GM18867 (cell line): ENCODE measurements at regions not wholly inside any gene's neighbourhood (a gene's known extent, or its start where the extent isn't known, plus 50 kb on each side); places are given as distances from the start of the nearest gene placed in this dataset.
"Not testable (repeated sequence)": the region's sequence is repeated elsewhere in the genome, so short reads cannot be mapped to it uniquely, and the experiment has no call there.

Experiments
- ATAC-seq: cut with Tn5 transposase; IDR thresholded peaks from one replicate; pipeline ENCODE4 v1.9.1; 2021; ENCODE audit warnings: mild to moderate bottlenecking, moderate library complexity; ENCODE audit not compliant: unreplicated experiment

GRCh38 chr4:79850626-79851025 is 222.4 kb downstream of the ANTXR2 start:
- no peak for ATAC-seq

DNA sequence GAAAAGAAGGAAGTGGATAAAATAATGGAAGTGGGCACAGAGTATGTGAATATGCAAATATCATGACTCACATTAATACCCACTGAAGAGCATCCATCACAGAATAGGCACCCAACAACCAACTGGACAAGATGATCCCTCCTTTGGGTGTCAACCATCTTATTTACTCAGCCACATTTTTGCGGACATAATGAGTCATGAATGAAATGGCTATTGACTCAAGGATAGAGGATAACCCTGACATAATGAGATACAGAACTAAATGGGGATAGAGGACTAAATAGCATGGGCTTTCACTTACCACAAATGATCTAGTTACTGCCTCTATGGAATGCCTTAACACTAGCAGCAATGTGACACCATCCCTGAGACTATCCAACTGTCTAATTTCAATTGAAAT is 224.7 kb downstream of the ANTXR2 start:
- no peak for ATAC-seq

DNA sequence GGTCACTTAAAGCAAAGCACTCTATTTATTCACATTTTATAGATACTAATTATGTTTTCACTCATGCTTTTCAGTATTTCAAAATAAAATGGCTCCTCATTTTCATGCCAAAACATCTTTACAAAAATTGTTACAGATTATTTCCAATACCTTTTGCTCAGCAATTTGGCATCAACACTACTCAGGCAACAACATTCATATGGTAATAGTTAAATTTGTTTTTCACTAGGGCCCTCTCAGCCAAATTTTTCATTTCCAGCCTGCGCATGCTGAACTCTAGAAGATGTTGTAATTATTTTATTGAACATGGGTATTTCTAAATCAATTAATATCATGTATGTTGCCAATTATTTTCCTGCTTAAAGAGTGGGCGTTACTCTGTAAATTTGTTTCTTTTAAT is 225.6 kb downstream of the ANTXR2 start:
- no peak for ATAC-seq

DNA sequence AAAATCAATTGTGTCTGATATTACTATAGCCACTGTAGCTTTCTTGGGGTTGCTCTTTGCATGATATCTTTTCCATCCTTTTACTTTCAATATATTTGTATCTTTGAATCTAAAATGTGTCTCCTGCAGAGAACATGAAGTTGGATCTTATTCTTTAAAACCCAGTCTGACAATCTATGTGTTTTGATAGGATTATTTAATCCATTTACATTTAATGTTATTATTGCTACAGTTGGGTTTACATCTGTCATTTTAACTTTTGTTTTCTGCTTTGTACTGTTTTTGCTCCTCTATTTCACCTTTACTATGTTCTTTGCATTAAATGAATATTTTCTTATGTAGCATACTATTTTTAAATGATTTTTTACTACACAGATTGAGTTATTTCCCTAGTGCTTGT is 230.9 kb downstream of the ANTXR2 start:
- ATAC-seq = no peak

- ATAC-seq = no peak
These were observed 239.2 kb downstream of the ANTXR2 start for GRCh38 chr4:79833857-79834256.

- ATAC-seq = no peak
These were observed 241.1 kb downstream of the ANTXR2 start for GRCh38 chr4:79831701-79832514.

- ATAC-seq = no peak
These were observed 241.9 kb downstream of the ANTXR2 start for GRCh38 chr4:79831119-79831528.

- no peak for ATAC-seq
These were observed 245.7 kb downstream of the ANTXR2 start for GRCh38 chr4:79827283-79827682.

DNA sequence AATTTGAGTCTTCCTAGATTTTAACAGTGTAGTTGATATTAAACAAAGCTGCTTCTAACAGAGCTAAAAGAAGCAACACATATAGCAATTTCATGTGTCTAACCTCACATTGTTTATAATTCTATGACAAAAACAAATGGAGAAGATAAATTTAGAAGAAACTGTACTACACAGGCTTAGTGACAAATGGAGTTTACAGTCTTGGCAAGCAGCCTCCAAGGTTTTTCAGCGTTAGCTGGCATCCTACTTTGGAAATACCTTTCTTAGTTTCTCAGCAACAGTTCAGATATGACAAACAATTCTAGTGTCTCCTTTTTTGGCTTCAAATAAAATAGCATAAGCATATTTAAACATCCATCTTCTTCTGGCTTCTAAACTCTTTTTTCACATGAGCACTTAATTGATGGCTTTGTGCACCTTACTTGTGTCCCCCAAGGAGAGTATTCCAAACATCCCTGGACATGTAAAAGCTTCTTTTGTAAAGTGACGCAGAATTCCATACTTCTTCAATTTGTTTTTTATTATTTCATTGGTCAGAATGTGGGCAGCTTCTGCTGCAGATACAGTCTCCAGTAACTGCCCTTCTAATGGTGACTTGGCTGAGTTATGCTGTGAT is 249.8 kb downstream of the ANTXR2 start:
- no peak for ATAC-seq

DNA sequence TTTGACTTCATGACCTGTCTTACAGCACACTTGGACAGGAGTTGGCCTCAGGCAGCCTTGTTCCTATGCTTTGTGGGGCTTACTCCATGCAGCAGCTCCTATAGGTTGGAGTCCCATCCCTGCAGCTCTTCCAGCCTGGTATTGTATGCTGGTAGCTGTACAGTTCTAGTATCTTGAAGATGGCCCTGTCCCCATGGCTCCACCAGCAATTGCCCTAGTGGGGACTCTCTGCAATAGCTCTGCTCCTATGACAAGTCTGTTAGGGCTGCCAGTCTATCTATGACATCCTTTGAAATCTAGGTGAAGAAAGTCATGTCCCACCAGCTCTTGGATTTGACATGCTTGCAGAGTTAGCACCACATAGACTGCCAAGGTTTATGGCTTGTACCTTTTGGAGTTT is 252.6 kb downstream of the ANTXR2 start:
- ATAC-seq = no peak

DNA sequence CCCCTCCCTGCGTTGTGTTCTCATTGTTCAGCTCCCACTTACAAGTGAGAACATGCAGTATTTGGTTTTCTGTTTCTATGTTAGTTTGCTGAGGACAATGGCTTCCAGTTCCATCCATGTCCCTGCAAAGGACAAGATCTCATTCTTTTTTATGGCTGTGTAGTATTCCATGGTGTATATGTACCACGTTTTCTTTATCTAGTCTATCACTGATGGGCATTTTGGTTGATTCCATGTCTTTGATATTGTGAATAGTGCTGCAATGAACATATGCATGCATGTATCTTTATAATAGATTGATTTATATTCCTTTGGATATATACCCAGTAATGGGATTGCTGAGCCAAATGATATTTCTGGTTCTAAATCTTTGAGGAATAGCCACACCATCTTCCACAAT is 265.1 kb downstream of the ANTXR2 start:
- ATAC-seq = not testable (repeated sequence)

- ATAC-seq = no peak
These were observed 275.0 kb downstream of the ANTXR2 start for GRCh38 chr4:79798047-79798446.

DNA sequence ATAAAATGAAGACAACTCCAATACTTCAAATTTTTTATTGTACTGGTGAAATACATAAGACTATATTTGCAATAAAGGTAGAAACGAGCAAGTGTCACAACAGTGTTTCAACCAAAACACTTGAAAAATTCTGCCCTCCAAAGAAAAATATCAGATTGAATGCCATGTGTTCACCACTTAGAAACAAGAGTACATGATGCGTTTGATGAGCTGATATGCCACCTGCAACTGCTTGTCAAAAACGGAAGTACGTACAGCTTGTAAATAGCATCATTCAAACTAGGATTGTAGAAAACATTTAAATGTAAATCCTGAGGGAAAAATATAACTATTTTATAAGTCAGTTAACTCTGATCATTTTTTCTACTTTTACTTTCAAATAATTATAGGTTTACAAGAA is 276.1 kb downstream of the ANTXR2 start:
- ATAC-seq = no peak

DNA sequence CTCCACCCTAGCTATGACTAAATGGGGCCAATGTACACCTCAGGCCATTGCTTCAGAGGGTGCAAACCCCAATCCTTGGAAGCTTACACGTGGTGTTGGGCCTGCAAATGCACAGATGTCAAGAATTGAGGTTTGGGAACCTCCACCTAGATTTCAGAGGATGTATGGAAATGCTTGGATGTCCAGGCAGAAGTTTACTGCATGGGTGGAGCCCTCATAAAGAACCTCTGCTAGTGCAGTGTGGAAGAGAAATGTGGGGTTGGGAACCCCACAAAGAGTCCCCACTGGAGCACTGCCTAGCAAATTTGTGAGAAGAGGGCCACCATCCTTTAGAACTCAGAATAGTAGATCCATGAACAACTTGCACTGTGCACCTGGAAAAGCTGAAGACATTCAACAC is 284.1 kb downstream of the ANTXR2 start:
- no peak for ATAC-seq

- no peak for ATAC-seq
These were observed 292.9 kb downstream of the ANTXR2 start for GRCh38 chr4:79780129-79780528.

- no peak for ATAC-seq
These were observed 300.5 kb downstream of the ANTXR2 start for GRCh38 chr4:79772510-79772909.

- ATAC-seq = no peak
These were observed 308.9 kb downstream of the ANTXR2 start for GRCh38 chr4:79764120-79764519.

DNA sequence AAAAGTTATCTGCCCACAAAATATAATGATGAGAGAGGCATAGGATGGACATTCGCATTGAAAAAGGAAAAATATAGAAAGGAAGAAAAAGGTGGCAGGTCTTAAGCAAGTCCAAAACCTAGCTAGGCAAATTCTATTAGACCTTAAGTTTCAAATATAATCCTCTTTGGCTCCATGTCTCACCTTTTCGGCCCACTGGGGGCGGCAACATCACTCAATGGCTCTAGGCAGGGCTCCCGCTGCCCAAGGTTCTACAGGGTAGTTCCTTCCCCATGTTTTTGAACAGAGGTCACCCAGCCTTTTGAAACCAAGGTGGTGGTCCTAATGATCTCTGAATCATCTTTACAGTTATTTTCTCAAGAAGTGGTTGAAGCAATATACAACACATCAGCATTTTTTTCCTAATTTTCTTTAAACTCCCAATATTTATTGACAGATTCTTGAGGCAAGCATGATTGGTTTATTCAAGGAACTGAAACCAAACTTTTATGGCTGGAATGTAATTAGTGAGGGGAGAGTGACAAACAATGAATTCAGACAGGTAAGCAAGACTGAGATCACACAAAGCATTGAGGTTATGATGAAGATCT is 309.4 kb downstream of the ANTXR2 start:
- ATAC-seq = no peak

DNA sequence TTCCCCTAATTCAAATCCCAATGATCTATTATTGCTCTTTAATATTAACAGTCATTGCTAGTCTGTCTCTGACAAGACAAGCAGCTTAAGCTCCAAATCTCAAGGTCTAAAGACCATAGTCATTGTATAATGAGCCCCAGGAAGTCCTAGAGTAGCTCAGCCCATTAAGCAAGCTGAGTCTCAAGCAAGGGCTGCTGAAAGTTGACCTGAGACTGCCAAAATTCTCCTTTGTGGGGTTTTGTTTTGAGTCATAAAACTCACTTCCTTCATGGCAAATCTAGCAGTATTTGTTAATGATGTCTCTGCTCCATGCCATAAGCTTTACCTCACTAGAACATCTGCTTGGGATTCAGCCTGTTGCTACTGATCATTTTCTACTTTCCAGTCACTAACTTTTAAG is 313.2 kb downstream of the ANTXR2 start:
- ATAC-seq = peak; percentile 40

DNA sequence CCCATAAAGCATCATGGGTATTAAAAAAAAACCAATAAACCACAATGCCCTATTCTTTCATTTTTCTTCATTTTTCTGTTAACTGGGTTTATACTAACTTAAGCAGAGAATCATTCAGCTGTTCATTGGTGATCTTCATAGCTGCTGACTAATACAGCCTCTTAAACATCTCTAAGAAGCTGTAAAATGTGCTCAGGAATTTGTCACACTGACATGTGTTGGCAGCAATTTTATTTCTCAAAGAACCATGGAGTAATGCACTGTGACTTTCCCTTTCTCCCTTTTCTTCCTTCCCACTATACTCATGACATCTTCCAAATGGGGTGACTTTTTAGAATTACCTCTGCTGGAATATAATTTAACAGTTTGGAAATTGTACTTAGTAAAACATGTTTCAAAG is 315.4 kb downstream of the ANTXR2 start:
- no peak for ATAC-seq

GRCh38 chr4:79756140-79756895 is 316.7 kb downstream of the ANTXR2 start:
- no peak for ATAC-seq

- ATAC-seq = no peak
These were observed 324.2 kb downstream of the ANTXR2 start for GRCh38 chr4:79748835-79749234.
